Activated T-cell treated with anti-CD3 and anti-CD28 coated beads, Interleukin-2, amount 50 U/mL, for 4 hours (primary cell): ENCODE measurements at regions not wholly inside any gene's neighbourhood (a gene's known extent, or its start where the extent isn't known, plus 50 kb on each side); places are given as distances from the start of the nearest gene placed in this dataset.

Experiments
- ATAC-seq, 2 donors: fragments of 200-7000 bp; cut with Tn5 transposase; one replicate each; pipeline ENCODE4 v1.10.0; 2021
- DNase-seq: peaks from one replicate; pipeline ENCODE4 v3.0.0-alpha.2; 2020
- H3K27me3 Mint-ChIP-seq: one replicate; pipeline ENCODE4 v1.8.0; 2021; ENCODE audit warnings: low read depth, mixed read lengths
- H3K36me3 Mint-ChIP-seq: one replicate; pipeline ENCODE4 v1.8.0; 2022; ENCODE audit warnings: mixed read lengths; ENCODE audit not compliant: insufficient read depth
- H3K4me1 Mint-ChIP-seq: one replicate; pipeline ENCODE4 v1.8.0; 2021; ENCODE audit warnings: low read depth, mixed read lengths
- H3K4me3 Mint-ChIP-seq: one replicate; pipeline ENCODE4 v1.8.0; 2021; ENCODE audit warnings: mild to moderate bottlenecking, moderate library complexity, mixed read lengths
- H3K9me3 Mint-ChIP-seq: one replicate; pipeline ENCODE4 v1.8.0; 2021; ENCODE audit warnings: mixed read lengths

DNA sequence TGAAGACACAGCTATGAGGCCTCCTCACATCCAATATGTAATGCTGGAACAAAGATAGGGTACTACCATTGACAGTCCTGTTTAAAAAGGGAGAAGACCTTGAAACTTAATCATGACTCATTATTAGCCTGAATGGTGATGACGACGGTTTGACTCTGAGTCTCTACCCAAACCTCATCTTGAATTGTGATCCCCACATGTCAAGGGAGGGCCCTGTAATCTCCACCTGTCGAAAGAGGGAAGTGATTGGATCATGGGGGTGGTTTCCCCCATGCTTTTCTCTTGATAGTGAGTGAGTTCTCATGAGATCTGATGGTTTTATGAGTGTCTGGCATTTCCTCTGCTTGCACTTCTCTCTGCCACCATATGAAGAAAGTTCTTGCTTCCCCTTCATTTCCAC is 395.3 kb upstream of the CPEB2 start:
- H3K4me3 Mint-ChIP-seq: no peak overlapping the region
- no peaks in the 10 kb centered on the region for H3K9me3 Mint-ChIP-seq
- H3K36me3 Mint-ChIP-seq: no peaks in the 10 kb centered on the region
- no peak for ATAC-seq
- no peak for DNase-seq
- no peaks in the 10 kb centered on the region for H3K4me1 Mint-ChIP-seq
- no peaks in the 10 kb centered on the region for H3K27me3 Mint-ChIP-seq

DNA sequence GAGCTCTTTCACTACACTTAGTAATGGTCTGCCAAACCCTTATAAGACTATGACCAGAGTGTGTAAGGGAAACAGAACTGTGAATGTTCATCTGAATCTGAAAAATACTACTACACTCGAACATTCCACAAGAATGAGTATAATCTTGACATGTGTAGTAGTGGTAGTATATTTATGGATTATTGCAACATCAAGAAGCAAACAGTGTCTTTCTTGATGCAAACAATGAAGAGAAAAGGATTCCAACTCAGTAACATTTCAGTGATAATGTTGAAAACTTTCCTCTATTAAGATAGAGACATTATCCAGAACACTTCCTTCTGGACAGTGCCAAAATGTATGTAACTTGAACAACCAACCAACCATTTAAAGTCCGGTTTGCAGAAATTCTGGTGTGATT is 394.7 kb upstream of the CPEB2 start:
- no peaks in the 10 kb centered on the region for H3K36me3 Mint-ChIP-seq
- no peaks in the 10 kb centered on the region for H3K9me3 Mint-ChIP-seq
- H3K4me3 Mint-ChIP-seq: no peak overlapping the region
- DNase-seq: no peak
- no peaks in the 10 kb centered on the region for H3K27me3 Mint-ChIP-seq
- ATAC-seq: no peak
- H3K4me1 Mint-ChIP-seq: no peaks in the 10 kb centered on the region

GRCh38 chr4:14608630-14609029 is 393.7 kb upstream of the CPEB2 start:
- H3K4me3 Mint-ChIP-seq: no peak overlapping the region
- no peaks in the 10 kb centered on the region for H3K9me3 Mint-ChIP-seq
- H3K27me3 Mint-ChIP-seq: no peaks in the 10 kb centered on the region
- ATAC-seq (no peak), DNase-seq (no peak)
- H3K36me3 Mint-ChIP-seq: no peaks in the 10 kb centered on the region
- no peaks in the 10 kb centered on the region for H3K4me1 Mint-ChIP-seq

DNA sequence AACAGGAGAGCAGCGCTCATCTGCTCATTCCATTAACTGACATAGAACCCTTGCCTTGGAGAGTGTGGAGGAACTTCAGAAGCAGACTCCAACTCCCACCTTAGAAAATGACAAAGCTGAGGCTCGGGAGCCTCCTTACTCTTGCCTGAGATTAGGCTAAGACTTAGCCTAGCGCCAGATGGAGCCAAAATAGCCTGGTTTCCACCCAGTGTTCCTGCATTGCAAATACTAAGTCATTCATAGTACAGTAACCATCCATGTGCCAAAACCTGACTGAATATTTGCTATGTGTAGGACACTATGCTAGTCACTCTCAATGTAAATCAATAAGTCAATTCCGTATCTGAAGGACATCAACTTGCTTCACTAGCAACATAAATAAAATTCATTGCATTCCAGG is 387.4 kb upstream of the CPEB2 start:
- Mint-ChIP-seq H3K27me3 (no peaks in the 10 kb centered on the region), H3K4me3 (no peak overlapping the region), H3K36me3 (no peaks in the 10 kb centered on the region), H3K4me1 (no peaks in the 10 kb centered on the region), H3K9me3 (no peaks in the 10 kb centered on the region)
- ATAC-seq (no peak), DNase-seq (no peak)

DNA sequence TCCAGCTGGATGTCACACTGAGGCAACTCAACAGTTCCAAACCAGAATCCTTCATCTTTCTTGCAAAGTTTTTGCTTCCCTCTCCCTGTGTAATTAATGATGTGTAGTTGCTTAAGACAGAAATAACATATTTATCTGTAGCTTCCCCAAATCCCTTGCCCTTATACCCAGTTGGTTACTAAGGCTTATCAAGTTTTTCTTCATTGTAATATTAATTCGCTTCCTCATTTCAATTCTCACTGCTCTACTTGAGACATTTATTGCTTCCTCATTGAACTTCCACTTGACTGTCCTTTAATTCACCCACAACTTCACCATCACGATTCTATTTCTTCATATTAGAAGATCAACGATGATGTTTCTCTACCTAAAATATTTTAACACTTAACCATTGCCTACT is 386.6 kb upstream of the CPEB2 start:
- H3K4me3 Mint-ChIP-seq: no peak overlapping the region
- no peak for ATAC-seq
- no peaks in the 10 kb centered on the region for H3K9me3 Mint-ChIP-seq
- no peaks in the 10 kb centered on the region for H3K4me1 Mint-ChIP-seq
- H3K36me3 Mint-ChIP-seq: no peaks in the 10 kb centered on the region
- no peak for DNase-seq
- no peaks in the 10 kb centered on the region for H3K27me3 Mint-ChIP-seq

- no peaks in the 10 kb centered on the region for H3K27me3 Mint-ChIP-seq
- no peaks in the 10 kb centered on the region for H3K9me3 Mint-ChIP-seq
- ATAC-seq (no peak), DNase-seq (no peak)
- H3K4me3 Mint-ChIP-seq: no peak overlapping the region
- H3K4me1 Mint-ChIP-seq: no peaks in the 10 kb centered on the region
- H3K36me3 Mint-ChIP-seq: no peaks in the 10 kb centered on the region
Observed at GRCh38 chr4:14620567-14621141, 381.6 kb upstream of the CPEB2 start.

GRCh38 chr4:14621731-14622463 is 380.4 kb upstream of the CPEB2 start:
- ATAC-seq: no peak
- Mint-ChIP-seq H3K4me3 (no peak overlapping the region), H3K9me3 (no peaks in the 10 kb centered on the region), H3K27me3 (no peaks in the 10 kb centered on the region), H3K4me1 (no peaks in the 10 kb centered on the region), H3K36me3 (no peaks in the 10 kb centered on the region)
- DNase-seq: no peak

DNA sequence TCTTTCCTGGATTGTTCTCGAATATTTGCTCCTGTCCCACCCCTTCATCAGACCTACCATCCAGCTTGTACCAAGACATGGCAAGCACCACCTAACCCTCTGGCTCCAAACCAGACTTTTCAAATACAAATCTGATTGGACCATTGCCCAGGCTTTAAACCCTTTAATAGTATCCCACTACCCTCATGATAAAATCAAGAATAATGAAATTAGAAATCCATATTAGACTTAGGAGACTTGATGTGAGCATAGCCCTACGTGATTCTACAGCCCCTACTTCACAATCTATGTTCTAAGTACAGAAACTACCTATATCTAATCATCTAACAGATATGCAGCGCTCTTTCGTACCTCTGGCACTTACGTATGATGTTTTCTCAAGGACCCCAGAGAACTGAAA is 375.2 kb upstream of the CPEB2 start:
- Mint-ChIP-seq H3K4me3 (no peak overlapping the region), H3K27me3 (peaks cover 1% of the 10 kb centered on the region), H3K9me3 (no peaks in the 10 kb centered on the region), H3K4me1 (no peaks in the 10 kb centered on the region), H3K36me3 (no peaks in the 10 kb centered on the region)
- ATAC-seq (no peak), DNase-seq (no peak)

DNA sequence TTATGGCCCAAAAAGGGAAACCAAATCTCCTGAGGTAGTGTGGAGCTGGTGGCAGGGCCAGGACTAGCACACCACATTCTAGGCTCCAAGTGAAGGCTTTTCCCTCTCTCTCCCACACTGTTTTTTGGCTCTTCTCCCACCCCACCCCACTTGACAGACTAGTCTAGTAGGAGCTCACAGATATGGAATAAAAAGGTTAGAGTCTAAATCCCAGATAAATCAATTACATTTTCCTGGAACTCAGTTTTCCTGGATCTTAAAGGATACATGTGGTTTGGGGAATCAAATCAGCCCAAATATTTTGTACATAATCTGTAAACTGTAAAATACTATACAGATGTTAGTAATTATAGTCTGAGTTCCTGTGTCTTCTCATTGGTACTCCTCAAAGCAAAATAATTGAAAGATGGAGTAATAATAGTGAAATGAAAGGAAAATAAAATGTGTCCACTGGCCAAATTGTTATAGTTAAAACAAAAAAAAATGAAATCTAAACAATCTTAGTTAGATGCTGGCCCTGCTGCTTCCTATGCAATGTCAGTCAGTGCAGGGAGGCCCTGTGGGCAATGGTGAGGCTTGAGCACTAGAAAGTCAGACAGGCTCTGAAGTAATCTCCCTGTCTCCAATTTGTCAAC is 370.4 kb upstream of the CPEB2 start:
- no peak for ATAC-seq
- H3K27me3 Mint-ChIP-seq: peaks cover 4% of the 10 kb centered on the region
- H3K4me1 Mint-ChIP-seq: no peaks in the 10 kb centered on the region
- no peak overlapping the region for H3K4me3 Mint-ChIP-seq
- H3K36me3 Mint-ChIP-seq: no peaks in the 10 kb centered on the region
- H3K9me3 Mint-ChIP-seq: peaks cover 4% of the 10 kb centered on the region
- DNase-seq: no peak

- H3K9me3 Mint-ChIP-seq: peaks cover 4% of the 10 kb centered on the region
- H3K4me3 Mint-ChIP-seq: no peak overlapping the region
- H3K36me3 Mint-ChIP-seq: no peaks in the 10 kb centered on the region
- DNase-seq: no peak
- H3K27me3 Mint-ChIP-seq: peaks cover 10% of the 10 kb centered on the region
- no peaks in the 10 kb centered on the region for H3K4me1 Mint-ChIP-seq
- no peak for ATAC-seq
Observed at GRCh38 chr4:14636563-14636962, 365.7 kb upstream of the CPEB2 start.

- no peak overlapping the region for H3K4me3 Mint-ChIP-seq
- no peaks in the 10 kb centered on the region for H3K9me3 Mint-ChIP-seq
- H3K36me3 Mint-ChIP-seq: no peaks in the 10 kb centered on the region
- peaks cover 10% of the 10 kb centered on the region for H3K27me3 Mint-ChIP-seq
- ATAC-seq (no peak), DNase-seq (no peak)
- H3K4me1 Mint-ChIP-seq: no peaks in the 10 kb centered on the region
Observed at GRCh38 chr4:14640476-14640875, 361.8 kb upstream of the CPEB2 start.

- Mint-ChIP-seq H3K4me1 (no peaks in the 10 kb centered on the region), H3K36me3 (no peaks in the 10 kb centered on the region), H3K4me3 (no peak overlapping the region), H3K9me3 (no peaks in the 10 kb centered on the region), H3K27me3 (peaks cover 7% of the 10 kb centered on the region)
- DNase-seq (no peak), ATAC-seq (no peak)
Observed at GRCh38 chr4:14641871-14642270, 360.4 kb upstream of the CPEB2 start.

- no peak for ATAC-seq
Observed at GRCh38 chr4:14644580-14645282, 357.6 kb upstream of the CPEB2 start.

DNA sequence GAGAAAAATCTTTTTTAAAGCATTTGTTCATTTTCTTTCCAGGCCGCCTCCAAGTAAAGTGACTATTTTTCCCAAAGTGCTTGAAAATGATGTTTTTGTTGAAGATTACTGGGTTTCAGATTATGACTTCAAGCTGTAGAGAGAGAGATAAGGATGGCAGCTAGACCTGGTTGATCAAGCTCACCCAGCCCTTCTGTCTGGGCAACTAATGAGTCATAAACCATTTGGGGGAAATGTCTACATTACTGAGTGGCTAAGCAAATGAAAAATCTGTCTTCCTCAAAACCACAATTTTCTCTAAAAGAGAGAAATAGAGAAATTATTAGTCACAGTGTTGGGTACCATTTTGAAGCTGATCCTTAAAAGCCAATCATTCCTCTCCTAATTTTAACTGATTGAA is 355.4 kb upstream of the CPEB2 start:
- DNase-seq: no peak
- H3K9me3 Mint-ChIP-seq: no peaks in the 10 kb centered on the region
- no peaks in the 10 kb centered on the region for H3K36me3 Mint-ChIP-seq
- no peaks in the 10 kb centered on the region for H3K4me1 Mint-ChIP-seq
- no peaks in the 10 kb centered on the region for H3K27me3 Mint-ChIP-seq
- ATAC-seq: no peak
- no peak overlapping the region for H3K4me3 Mint-ChIP-seq

More at GRCh38 chr4:14644580-14645282, 357.6 kb upstream of the CPEB2 start:
- no peak overlapping the region for H3K4me3 Mint-ChIP-seq
- peaks cover 2% of the 10 kb centered on the region for H3K27me3 Mint-ChIP-seq
- no peaks in the 10 kb centered on the region for H3K36me3 Mint-ChIP-seq
- no peaks in the 10 kb centered on the region for H3K9me3 Mint-ChIP-seq
- no peaks in the 10 kb centered on the region for H3K4me1 Mint-ChIP-seq
- DNase-seq: no peak

GRCh38 chr4:14650127-14650526 is 352.2 kb upstream of the CPEB2 start:
- Mint-ChIP-seq H3K9me3 (peaks cover 6% of the 10 kb centered on the region), H3K4me3 (no peak overlapping the region), H3K27me3 (no peaks in the 10 kb centered on the region), H3K4me1 (no peaks in the 10 kb centered on the region), H3K36me3 (no peaks in the 10 kb centered on the region)
- ATAC-seq (no peak), DNase-seq (no peak)
